SU-DHL-6 (cell line): ENCODE measurements at regions not wholly inside any gene's neighbourhood (a gene's known extent, or its start where the extent isn't known, plus 50 kb on each side); places are given as distances from the start of the nearest gene placed in this dataset.

ENCODE experiments used
- H2AFZ ChIP-seq: fragments of 200-600 bp; sonication (generic); 2 replicates; pipeline ENCODE4 v1.6.1; 2014; ENCODE audit warnings: low read depth, mild to moderate bottlenecking, moderate library complexity, mixed read lengths, antibody characterized with exemption, low read length; ENCODE audit not compliant: severe bottlenecking
- H3F3A ChIP-seq: fragments of 200-600 bp; shearing (Covaris generic); 2 replicates; pipeline ENCODE4 v1.6.0; 2016; ENCODE audit warnings: antibody characterized with exemption, mild to moderate bottlenecking; ENCODE audit not compliant: insufficient read depth
- H3K27ac ChIP-seq: fragments of 200-600 bp; sonication (generic); 2 replicates; pipeline ENCODE4 v1.5.1; 2016; ENCODE audit warnings: low read depth, mild to moderate bottlenecking, low read length, moderate library complexity, mixed read lengths
- H3K27me3 ChIP-seq: fragments of 200-600 bp; sonication (generic), shearing (Covaris generic); 2 replicates; pipeline ENCODE4 v1.6.0; 2014; ENCODE audit warnings: mild to moderate bottlenecking, low read length
- H3K36me3 ChIP-seq: fragments of 200-600 bp; sonication (generic); 2 replicates; pipeline ENCODE4 v1.6.1; 2014; ENCODE audit warnings: mild to moderate bottlenecking, low read length, mixed read lengths
- H3K4me2 ChIP-seq: fragments of 300-600, 200-600 bp; shearing (Covaris generic), sonication (generic); 2 replicates; pipeline ENCODE4 v1.6.0; 2014; ENCODE audit warnings: low read length, low read depth, mild to moderate bottlenecking; ENCODE audit not compliant: poor library complexity, severe bottlenecking
- H3K4me3 ChIP-seq: fragments of 200-600 bp; sonication (generic); 2 replicates; pipeline ENCODE4 v1.5.1; 2014; ENCODE audit warnings: antibody characterized with exemption, low read length, mild to moderate bottlenecking, mixed read lengths; ENCODE audit not compliant: insufficient read depth, poor library complexity, severe bottlenecking
- H3K79me2 ChIP-seq: fragments of 200-600 bp; sonication (generic); 2 replicates; pipeline ENCODE4 v1.6.1; 2014; ENCODE audit warnings: mild to moderate bottlenecking, low read length, moderate library complexity; ENCODE audit not compliant: insufficient read depth
- H3K9ac ChIP-seq: fragments of 200-600 bp; sonication (generic); 2 replicates; pipeline ENCODE4 v1.7.0; 2014; ENCODE audit warnings: mild to moderate bottlenecking, low read length
- H3K9me2 ChIP-seq: fragments of 200-600 bp; sonication (generic); replicated peaks from 2 replicates; pipeline ENCODE4 v1.6.1; 2014; ENCODE audit warnings: low read length; ENCODE audit not compliant: insufficient read depth
- H3K9me3 ChIP-seq: fragments of 200-600 bp; sonication (generic); 2 replicates; pipeline ENCODE4 v1.6.1; 2014; ENCODE audit warnings: low read length, mixed read lengths; ENCODE audit not compliant: insufficient read depth
- H4K20me1 ChIP-seq: fragments of 200-600 bp; sonication (generic); 2 replicates; pipeline ENCODE4 v1.6.1; 2014; ENCODE audit warnings: low read depth, mild to moderate bottlenecking, antibody characterized with exemption, low read length, moderate library complexity, mixed read lengths
- EZH2phosphoT487 ChIP-seq: fragments of 200-600 bp; sonication (generic), shearing (Covaris generic); conservative IDR thresholded peaks from 2 replicates; pipeline ENCODE4 v1.6.1; 2018; ENCODE audit warnings: mild to moderate bottlenecking, antibody characterized with exemption, low read length, moderate library complexity, mixed read lengths
- TF ChIP-seq, protein P1 (sequence below): fragments of 200-600 bp; sonication (generic); IDR thresholded peaks from one replicate; pipeline ENCODE4 v1.5.1; 2017; ENCODE audit warnings: antibody characterized with exemption, mild to moderate bottlenecking, low read length, moderate library complexity; ENCODE audit not compliant: insufficient read depth, poor library complexity, severe bottlenecking

DNA sequence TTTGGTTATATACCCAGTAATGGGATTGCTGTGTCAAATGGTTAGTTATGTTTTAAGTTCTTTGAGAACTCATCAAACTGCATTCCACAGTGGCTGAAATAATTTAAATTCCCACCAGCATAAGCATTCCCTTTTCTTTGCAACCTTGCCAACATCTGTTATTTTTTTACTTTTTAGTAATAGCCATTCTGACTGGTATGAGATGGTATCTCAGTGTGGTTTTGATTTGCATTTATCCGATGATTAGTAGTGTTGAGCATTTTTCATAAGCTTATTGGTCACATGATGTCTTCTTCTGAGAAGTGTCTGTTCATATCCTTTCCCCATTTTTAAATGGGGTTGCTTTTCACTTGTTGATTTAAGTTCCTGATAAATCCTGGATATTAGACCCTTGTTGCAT is 435.7 kb upstream of the RIOK2 start:
- H3K9ac ChIP-seq: no peak overlapping the region
- no peak overlapping the region for H3K4me2 ChIP-seq
- H4K20me1 ChIP-seq: no peaks in the 10 kb centered on the region
- no peaks in the 10 kb centered on the region for H3K9me3 ChIP-seq
- H2AFZ ChIP-seq: no peak overlapping the region
- H3K27ac ChIP-seq: no peak overlapping the region
- H3K79me2 ChIP-seq: no peaks in the 10 kb centered on the region
- no peaks in the 10 kb centered on the region for H3K27me3 ChIP-seq
- no peak overlapping the region for H3K4me3 ChIP-seq
- TF ChIP-seq EZH2phosphoT487: no peak
- TF ChIP-seq, protein P1, sequence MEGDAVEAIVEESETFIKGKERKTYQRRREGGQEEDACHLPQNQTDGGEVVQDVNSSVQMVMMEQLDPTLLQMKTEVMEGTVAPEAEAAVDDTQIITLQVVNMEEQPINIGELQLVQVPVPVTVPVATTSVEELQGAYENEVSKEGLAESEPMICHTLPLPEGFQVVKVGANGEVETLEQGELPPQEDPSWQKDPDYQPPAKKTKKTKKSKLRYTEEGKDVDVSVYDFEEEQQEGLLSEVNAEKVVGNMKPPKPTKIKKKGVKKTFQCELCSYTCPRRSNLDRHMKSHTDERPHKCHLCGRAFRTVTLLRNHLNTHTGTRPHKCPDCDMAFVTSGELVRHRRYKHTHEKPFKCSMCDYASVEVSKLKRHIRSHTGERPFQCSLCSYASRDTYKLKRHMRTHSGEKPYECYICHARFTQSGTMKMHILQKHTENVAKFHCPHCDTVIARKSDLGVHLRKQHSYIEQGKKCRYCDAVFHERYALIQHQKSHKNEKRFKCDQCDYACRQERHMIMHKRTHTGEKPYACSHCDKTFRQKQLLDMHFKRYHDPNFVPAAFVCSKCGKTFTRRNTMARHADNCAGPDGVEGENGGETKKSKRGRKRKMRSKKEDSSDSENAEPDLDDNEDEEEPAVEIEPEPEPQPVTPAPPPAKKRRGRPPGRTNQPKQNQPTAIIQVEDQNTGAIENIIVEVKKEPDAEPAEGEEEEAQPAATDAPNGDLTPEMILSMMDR: no peak
- no peaks in the 10 kb centered on the region for H3K36me3 ChIP-seq
- H3F3A ChIP-seq: no peaks in the 10 kb centered on the region
- H3K9me2 ChIP-seq: no peaks in the 10 kb centered on the region

DNA sequence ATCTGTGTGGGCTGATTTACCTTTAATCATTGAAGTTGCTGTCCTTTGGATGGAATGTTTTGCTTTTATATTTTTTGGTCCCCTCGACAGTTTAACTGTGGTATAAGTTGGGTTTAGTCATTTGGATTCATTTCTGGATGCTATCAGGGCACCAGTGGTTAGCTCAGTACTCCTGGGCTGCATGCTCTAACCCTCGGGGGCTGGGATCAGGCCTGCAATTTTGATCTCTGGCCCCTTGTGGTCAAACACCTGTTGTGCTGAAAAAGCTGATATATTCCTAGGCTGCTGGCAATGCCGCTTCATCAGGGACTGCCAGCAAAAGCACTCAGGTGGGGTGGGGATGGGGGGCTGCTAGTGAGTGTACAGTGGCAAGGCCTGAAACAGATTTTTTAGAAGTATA is 440.4 kb upstream of the RIOK2 start:
- H3K4me2 ChIP-seq: no peak overlapping the region
- H3F3A ChIP-seq: no peaks in the 10 kb centered on the region
- H2AFZ ChIP-seq: no peak overlapping the region

DNA sequence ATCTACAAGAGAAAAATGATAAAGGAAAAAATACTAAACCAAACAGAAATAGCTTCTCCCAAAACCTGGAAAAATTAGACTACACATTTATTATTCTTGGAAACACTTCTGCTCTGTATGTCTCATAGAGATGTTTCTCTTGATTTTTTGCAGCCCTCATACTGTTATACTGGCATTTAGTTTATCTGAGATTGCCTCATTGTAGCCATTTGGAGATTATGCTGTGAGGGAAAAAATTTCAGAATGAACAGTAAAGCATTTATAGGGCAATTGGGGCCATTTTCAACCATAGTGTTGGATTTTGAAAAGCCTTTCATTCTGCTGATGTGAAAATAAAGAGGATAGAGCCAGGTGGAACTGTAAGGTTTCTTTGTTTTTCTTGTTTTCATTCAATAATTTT is 441.8 kb upstream of the RIOK2 start:
- Histone ChIP-seq H2AFZ (no peak overlapping the region), H3K79me2 (no peaks in the 10 kb centered on the region), H4K20me1 (no peaks in the 10 kb centered on the region), H3F3A (no peaks in the 10 kb centered on the region), H3K4me2 (no peak overlapping the region), H3K9me3 (no peaks in the 10 kb centered on the region), H3K9ac (no peak overlapping the region), H3K9me2 (no peaks in the 10 kb centered on the region), H3K4me3 (no peak overlapping the region), H3K36me3 (no peaks in the 10 kb centered on the region), H3K27me3 (no peaks in the 10 kb centered on the region), H3K27ac (no peak overlapping the region)
- no peak for TF ChIP-seq EZH2phosphoT487
- TF ChIP-seq, protein P1: no peak

More for the DNA sequence above, 440.4 kb upstream of the RIOK2 start:
- TF ChIP-seq EZH2phosphoT487: no peak
- TF ChIP-seq, protein P1: no peak
- Histone ChIP-seq H4K20me1 (no peaks in the 10 kb centered on the region), H3K9me3 (no peaks in the 10 kb centered on the region), H3K27me3 (no peaks in the 10 kb centered on the region), H3K9me2 (no peaks in the 10 kb centered on the region), H3K27ac (no peak overlapping the region), H3K4me3 (no peak overlapping the region), H3K9ac (no peak overlapping the region), H3K36me3 (no peaks in the 10 kb centered on the region), H3K79me2 (no peaks in the 10 kb centered on the region)

DNA sequence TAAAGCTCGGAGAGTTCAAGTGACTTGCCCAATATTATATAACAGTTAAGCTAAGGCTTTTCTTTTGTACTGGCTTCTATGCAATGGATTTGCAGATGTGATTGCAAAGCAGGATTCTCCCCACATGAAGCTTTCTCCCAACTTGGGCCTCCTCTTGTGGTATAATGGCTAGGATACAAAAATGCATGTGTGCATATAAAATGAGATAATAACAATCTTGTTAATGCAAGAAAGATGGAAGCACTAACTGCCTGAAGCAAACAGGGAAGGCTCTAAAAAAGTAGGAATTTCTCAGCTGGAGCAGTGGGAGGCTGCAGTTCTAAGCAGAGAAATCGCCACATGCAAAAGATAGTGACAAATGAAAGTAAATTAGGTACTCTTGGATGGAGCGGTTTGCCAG is 444.2 kb upstream of the RIOK2 start:
- H3K36me3 ChIP-seq: no peaks in the 10 kb centered on the region
- no peak overlapping the region for H3K27ac ChIP-seq
- no peaks in the 10 kb centered on the region for H3K9me2 ChIP-seq
- no peaks in the 10 kb centered on the region for H3K79me2 ChIP-seq
- H3K9me3 ChIP-seq: no peaks in the 10 kb centered on the region
- TF ChIP-seq, protein P1: no peak
- no peak for TF ChIP-seq EZH2phosphoT487
- H3K4me2 ChIP-seq: no peak overlapping the region
- H3K9ac ChIP-seq: no peak overlapping the region
- no peak overlapping the region for H2AFZ ChIP-seq
- no peaks in the 10 kb centered on the region for H3K27me3 ChIP-seq
- no peaks in the 10 kb centered on the region for H3F3A ChIP-seq
- no peaks in the 10 kb centered on the region for H4K20me1 ChIP-seq
- no peak overlapping the region for H3K4me3 ChIP-seq
